Fibroblast of skin of abdomen (primary cell): ENCODE measurements at regions not wholly inside any gene's neighbourhood (a gene's known extent, or its start where the extent isn't known, plus 50 kb on each side); places are given as distances from the start of the nearest gene placed in this dataset.
"Not testable (repeated sequence)": the region's sequence is repeated elsewhere in the genome, so short reads cannot be mapped to it uniquely, and the experiment has no call there.

Experiments used
- DNase-seq: peaks from one replicate; pipeline ENCODE4 v3.0.0-alpha.2; 2013

- no peak for DNase-seq
Measured at GRCh38 chr12:33830070-33830469, 192.2 kb upstream of the ALG10 start.

GRCh38 chr12:33832900-33833299, 189.4 kb upstream of the ALG10 start:
- no peak for DNase-seq

- no peak for DNase-seq
Measured at GRCh38 chr12:33834672-33835071, 187.6 kb upstream of the ALG10 start.

GRCh38 chr12:33876618-33877017, 145.7 kb upstream of the ALG10 start:
- DNase-seq: no peak

GRCh38 chr12:33892425-33892824, 129.9 kb upstream of the ALG10 start:
- DNase-seq: no peak

- not testable (repeated sequence) for DNase-seq
Measured at GRCh38 chr12:33920460-33920859, 101.8 kb upstream of the ALG10 start.

- DNase-seq: no peak
Measured at GRCh38 chr12:33926095-33926494, 96.2 kb upstream of the ALG10 start.

GRCh38 chr12:33937669-33938068, 84.6 kb upstream of the ALG10 start:
- DNase-seq: not testable (repeated sequence)

GRCh38 chr12:33942172-33942571, 80.1 kb upstream of the ALG10 start:
- no peak for DNase-seq

GRCh38 chr12:33944703-33945437, 77.4 kb upstream of the ALG10 start:
- DNase-seq: no peak

GRCh38 chr12:33945438-33945784, 76.9 kb upstream of the ALG10 start:
- DNase-seq: no peak

- not testable (repeated sequence) for DNase-seq
Measured at GRCh38 chr12:33966219-33966618, 56.1 kb upstream of the ALG10 start.

- no peak for DNase-seq
Measured at GRCh38 chr12:33967760-33968159, 54.5 kb upstream of the ALG10 start.
